ENCODE measurements at regions not wholly inside any gene's neighbourhood (a gene's known extent, or its start where the extent isn't known, plus 50 kb on each side); places are given as distances from the start of the nearest gene placed in this dataset.
"Not testable (repeated sequence)": the region's sequence is repeated elsewhere in the genome, so short reads cannot be mapped to it uniquely, and the experiment has no call there.

DNA sequence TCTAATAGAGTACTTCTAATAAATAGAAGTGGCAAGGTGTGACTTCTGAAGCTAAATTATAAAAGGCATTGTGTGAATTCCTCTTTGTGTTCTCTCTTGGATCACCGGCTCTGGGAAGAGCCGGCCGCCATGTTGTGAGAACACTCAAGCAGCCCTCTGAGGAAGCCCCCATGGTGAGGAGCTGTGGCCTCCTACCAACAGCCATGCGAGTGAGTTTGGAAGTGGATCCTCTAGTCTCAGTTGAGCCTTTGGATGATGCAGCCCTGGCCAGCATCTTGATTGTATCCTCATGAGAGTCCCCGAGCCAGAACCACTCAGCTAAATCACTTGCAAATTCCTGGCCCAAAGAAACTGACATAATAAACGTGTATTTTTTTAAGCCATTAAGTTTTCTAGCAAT is 94.5 kb upstream of the CARD11 start:
- H3K4me3 Mint-ChIP-seq (ENCODE audit: unreplicated experiment), result no peak overlapping the region

DNA sequence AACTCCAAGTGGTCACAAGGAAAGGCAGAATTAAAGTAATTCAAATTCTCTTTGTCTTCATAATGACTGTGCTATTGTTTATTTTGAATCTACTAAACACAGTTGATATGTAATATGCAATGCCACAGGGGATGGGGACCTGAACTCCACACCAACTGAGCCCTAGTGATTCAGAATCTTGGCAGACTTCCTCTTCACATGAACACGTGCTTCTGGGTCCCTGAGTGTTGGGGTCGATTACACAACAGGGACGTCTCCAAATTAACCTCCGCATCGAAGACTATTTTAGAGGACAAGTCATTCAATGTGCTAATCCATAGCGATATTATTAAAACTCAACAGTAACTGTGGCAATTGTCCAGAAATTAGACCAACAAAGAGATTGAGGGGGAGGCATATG is 95.3 kb upstream of the CARD11 start:
- Mint-ChIP-seq H3K36me3 (ENCODE audit: unreplicated experiment) (no peaks in the 10 kb centered on the region), H3K4me3 (ENCODE audit: unreplicated experiment) (no peak overlapping the region), H3K27me3 (ENCODE audit: unreplicated experiment) (peaks cover 38% of the 10 kb centered on the region), H3K27ac (ENCODE audit: unreplicated experiment) (no peak overlapping the region), H3K4me1 (ENCODE audit: unreplicated experiment) (no peaks in the 10 kb centered on the region), H3K9me3 (ENCODE audit: unreplicated experiment) (peaks cover 3% of the 10 kb centered on the region)
- TF ChIP-seq, protein P1, sequence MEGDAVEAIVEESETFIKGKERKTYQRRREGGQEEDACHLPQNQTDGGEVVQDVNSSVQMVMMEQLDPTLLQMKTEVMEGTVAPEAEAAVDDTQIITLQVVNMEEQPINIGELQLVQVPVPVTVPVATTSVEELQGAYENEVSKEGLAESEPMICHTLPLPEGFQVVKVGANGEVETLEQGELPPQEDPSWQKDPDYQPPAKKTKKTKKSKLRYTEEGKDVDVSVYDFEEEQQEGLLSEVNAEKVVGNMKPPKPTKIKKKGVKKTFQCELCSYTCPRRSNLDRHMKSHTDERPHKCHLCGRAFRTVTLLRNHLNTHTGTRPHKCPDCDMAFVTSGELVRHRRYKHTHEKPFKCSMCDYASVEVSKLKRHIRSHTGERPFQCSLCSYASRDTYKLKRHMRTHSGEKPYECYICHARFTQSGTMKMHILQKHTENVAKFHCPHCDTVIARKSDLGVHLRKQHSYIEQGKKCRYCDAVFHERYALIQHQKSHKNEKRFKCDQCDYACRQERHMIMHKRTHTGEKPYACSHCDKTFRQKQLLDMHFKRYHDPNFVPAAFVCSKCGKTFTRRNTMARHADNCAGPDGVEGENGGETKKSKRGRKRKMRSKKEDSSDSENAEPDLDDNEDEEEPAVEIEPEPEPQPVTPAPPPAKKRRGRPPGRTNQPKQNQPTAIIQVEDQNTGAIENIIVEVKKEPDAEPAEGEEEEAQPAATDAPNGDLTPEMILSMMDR (IDR thresholded peaks at IDR 0.05), result no peak
- no peak for DNase-seq (ENCODE audit: extremely low spot score, unreplicated experiment)

More for the DNA sequence above, 94.5 kb upstream of the CARD11 start:
- H3K27me3 Mint-ChIP-seq (ENCODE audit: unreplicated experiment), result peaks cover 35% of the 10 kb centered on the region
- H3K36me3 Mint-ChIP-seq (ENCODE audit: unreplicated experiment), result no peaks in the 10 kb centered on the region
- no peak overlapping the region for H3K27ac Mint-ChIP-seq (ENCODE audit: unreplicated experiment)
- H3K9me3 Mint-ChIP-seq (ENCODE audit: unreplicated experiment), result peaks cover 3% of the 10 kb centered on the region
- no peaks in the 10 kb centered on the region for H3K4me1 Mint-ChIP-seq (ENCODE audit: unreplicated experiment)
- DNase-seq (ENCODE audit: extremely low spot score, unreplicated experiment), result no peak
- TF ChIP-seq, protein P1 (IDR thresholded peaks at IDR 0.05), result no peak

DNA sequence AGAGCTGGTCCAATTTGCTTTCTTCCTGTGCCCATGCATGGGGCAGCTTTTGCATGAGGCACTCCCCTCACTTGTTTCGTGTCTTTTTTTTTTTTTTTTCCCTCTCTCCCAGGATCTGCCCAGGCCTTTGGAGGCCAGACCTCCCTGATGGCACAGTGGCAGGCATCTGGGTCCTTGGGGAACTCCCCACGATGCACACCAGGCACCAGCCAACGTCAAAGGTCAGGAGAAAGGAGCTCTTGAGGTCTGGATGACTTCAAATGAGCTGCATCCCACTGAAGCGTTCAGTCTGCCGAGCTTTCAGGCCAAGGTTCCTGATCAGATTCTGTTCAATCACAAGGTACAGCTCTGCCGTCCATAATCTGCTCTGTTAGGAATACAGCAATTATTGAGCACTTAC is 97.2 kb upstream of the CARD11 start:
- TF ChIP-seq, protein P1 (IDR thresholded peaks at IDR 0.05), result no peak
- Mint-ChIP-seq H3K27ac (ENCODE audit: unreplicated experiment) (no peak overlapping the region), H3K4me1 (ENCODE audit: unreplicated experiment) (no peaks in the 10 kb centered on the region), H3K4me3 (ENCODE audit: unreplicated experiment) (no peak overlapping the region), H3K36me3 (ENCODE audit: unreplicated experiment) (no peaks in the 10 kb centered on the region), H3K9me3 (ENCODE audit: unreplicated experiment) (peaks cover 3% of the 10 kb centered on the region), H3K27me3 (ENCODE audit: unreplicated experiment) (peaks cover 40% of the 10 kb centered on the region)
- no peak for DNase-seq (ENCODE audit: extremely low spot score, unreplicated experiment)

DNA sequence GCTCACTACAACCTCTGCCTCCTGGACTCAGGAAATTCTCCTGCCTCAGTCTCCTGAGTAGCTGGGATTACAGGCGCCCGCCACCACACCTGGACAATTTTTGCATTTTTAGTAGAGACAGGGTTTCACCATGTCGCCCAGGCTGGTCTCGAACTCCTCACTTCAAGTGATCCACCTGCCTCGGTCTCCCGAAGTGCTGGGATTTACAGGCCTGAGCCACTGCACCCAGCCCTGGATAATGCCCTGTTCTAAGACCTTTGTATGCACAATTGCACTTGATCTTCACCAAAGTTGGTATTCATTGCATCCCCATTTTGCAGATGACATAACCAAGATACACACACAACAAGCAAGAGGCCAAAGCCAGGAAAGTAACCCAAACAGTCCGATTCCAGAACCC is 97.7 kb upstream of the CARD11 start:
- Mint-ChIP-seq H3K4me1 (ENCODE audit: unreplicated experiment) (no peaks in the 10 kb centered on the region), H3K4me3 (ENCODE audit: unreplicated experiment) (no peak overlapping the region), H3K36me3 (ENCODE audit: unreplicated experiment) (no peaks in the 10 kb centered on the region), H3K27me3 (ENCODE audit: unreplicated experiment) (peaks cover 38% of the 10 kb centered on the region), H3K27ac (ENCODE audit: unreplicated experiment) (no peak overlapping the region), H3K9me3 (ENCODE audit: unreplicated experiment) (peaks cover 3% of the 10 kb centered on the region)
- no peak for DNase-seq (ENCODE audit: extremely low spot score, unreplicated experiment)
- TF ChIP-seq, protein P1 (IDR thresholded peaks at IDR 0.05), result no peak

DNA sequence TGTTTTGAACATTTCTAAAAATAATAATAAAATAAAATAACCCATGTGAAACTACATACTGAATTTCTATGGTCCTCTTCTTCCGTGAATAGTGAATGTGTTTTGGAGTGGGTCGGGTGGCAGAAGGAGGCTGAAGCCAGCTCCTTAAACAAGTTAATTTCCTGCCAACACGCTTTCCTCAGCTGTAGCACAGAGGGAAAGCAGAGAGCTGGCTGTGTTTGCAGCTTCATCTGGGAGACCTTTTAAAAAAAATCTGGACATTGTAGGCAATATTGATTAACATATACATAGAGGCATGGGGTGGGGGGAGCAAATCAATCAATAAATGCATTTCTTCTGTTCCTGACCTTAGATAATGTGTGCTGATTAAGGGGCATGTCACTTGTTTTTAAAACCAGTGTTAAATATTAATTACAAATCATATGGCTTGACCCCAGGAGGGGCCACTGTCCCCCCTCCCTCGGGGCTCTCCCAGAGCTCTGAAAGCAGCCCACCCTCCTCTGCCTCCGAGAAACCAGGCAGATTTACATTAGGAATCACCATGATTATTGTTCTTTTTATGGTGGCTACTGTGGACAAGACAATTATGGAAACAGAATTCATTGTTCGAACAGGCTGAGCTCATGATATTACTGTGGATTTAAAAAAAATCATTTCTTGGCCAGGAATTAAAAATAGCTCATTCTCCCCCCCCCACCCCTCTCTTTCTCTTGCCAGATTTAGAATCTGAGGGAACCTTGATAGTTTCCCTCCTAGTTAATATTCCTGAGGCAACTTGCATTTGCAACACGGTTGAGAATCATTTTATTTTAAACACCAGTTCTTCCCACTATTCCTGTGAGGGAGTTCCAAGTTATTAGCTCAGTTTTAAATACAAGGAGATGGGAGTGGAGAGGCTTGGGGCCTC is 100.5 kb upstream of the CARD11 start:
- TF ChIP-seq, protein P1 (IDR thresholded peaks at IDR 0.05), result no peak
- H3K9me3 Mint-ChIP-seq (ENCODE audit: unreplicated experiment), result no peaks in the 10 kb centered on the region
- H3K36me3 Mint-ChIP-seq (ENCODE audit: unreplicated experiment), result no peaks in the 10 kb centered on the region
- H3K4me1 Mint-ChIP-seq (ENCODE audit: unreplicated experiment), result no peaks in the 10 kb centered on the region
- DNase-seq (ENCODE audit: extremely low spot score, unreplicated experiment), result no peak
- peaks cover 44% of the 10 kb centered on the region for H3K27me3 Mint-ChIP-seq (ENCODE audit: unreplicated experiment)
- no peak overlapping the region for H3K4me3 Mint-ChIP-seq (ENCODE audit: unreplicated experiment)
- no peak overlapping the region for H3K27ac Mint-ChIP-seq (ENCODE audit: unreplicated experiment)

DNA sequence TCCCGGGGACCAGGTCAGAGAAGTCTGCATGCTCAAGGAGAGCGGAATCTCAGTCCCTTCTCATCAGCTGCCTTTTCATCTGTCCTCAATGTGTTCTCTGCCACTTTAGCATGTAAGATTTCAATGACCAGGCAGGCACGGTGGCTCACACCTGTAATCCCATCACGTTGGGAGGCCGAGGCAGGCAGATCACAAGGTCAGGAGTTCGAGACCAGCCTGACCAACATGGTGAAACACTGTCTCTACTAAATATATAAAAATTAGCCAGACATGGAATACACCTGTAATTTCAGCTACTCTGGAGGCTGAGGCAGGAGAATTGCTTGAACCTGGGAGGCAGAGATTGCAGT is 101.1 kb upstream of the CARD11 start:
- H3K27me3 Mint-ChIP-seq (ENCODE audit: unreplicated experiment), result peaks cover 46% of the 10 kb centered on the region
- not testable (repeated sequence) for DNase-seq (ENCODE audit: extremely low spot score, unreplicated experiment); H3K27ac Mint-ChIP-seq (ENCODE audit: unreplicated experiment); H3K4me1 Mint-ChIP-seq (ENCODE audit: unreplicated experiment); H3K4me3 Mint-ChIP-seq (ENCODE audit: unreplicated experiment); H3K9me3 Mint-ChIP-seq (ENCODE audit: unreplicated experiment); H3K36me3 Mint-ChIP-seq (ENCODE audit: unreplicated experiment)
